Uterus (tissue), 3 donors: ENCODE measurements at regions not wholly inside any gene's neighbourhood (a gene's known extent, or its start where the extent isn't known, plus 50 kb on each side); places are given as distances from the start of the nearest gene placed in this dataset.
"Not testable (repeated sequence)": the region's sequence is repeated elsewhere in the genome, so short reads cannot be mapped to it uniquely, and the experiment has no call there.

Source experiments
- DNase-seq, 2 donors: peaks; one replicate each; pipeline ENCODE4 v3.0.0-alpha.2; 2019 to 2020
- H3K27ac ChIP-seq, 2 donors: fragments of 200-600 bp; sonication (generic); 1 replicate in 1 of 2; 2 replicates in 1 of 2; pipeline ENCODE4 v1.5.1; 2016 to 2018
- H3K27me3 ChIP-seq, 2 donors: fragments of 200-600 bp; sonication (generic); one replicate each; pipeline ENCODE4 v1.5.1; 2018 to 2019; ENCODE audit warnings: control low read depth in 1 of 2
- H3K36me3 ChIP-seq, 2 donors: fragments of 200-600 bp; sonication (generic); one replicate each; pipeline ENCODE4 v1.5.1; 2019; ENCODE audit warnings: control low read depth in 1 of 2
- H3K4me1 ChIP-seq, 2 donors: fragments of 200-600 bp; sonication (generic); one replicate each; pipeline ENCODE4 v1.5.1; 2018 to 2019; ENCODE audit warnings: control low read depth in 1 of 2
- H3K4me3 ChIP-seq, 2 donors: fragments of 200-600 bp; sonication (generic); 1 replicate in 1 of 2; 2 replicates in 1 of 2; pipeline ENCODE4 v1.5.1; 2018 to 2019; ENCODE audit warnings: mild to moderate bottlenecking in 1 of 2
- H3K9me3 ChIP-seq, 2 donors: fragments of 200-600 bp; sonication (generic); one replicate each; pipeline ENCODE4 v1.5.1; 2019; ENCODE audit warnings: control low read depth in 1 of 2
- CTCF ChIP-seq, 4 experiments: fragments of 200-600 bp in 2 of 4; fragments of 450-650 bp in 2 of 4; sonication (generic) in 2 of 4; IDR thresholded peaks; one replicate each; pipeline ENCODE4 v1.5.1; 2016 to 2019; ENCODE audit warnings: antibody characterized with exemption in 4 of 4, mild to moderate bottlenecking in 2 of 4, moderate library complexity in 1 of 4
- POLR2A ChIP-seq, 2 donors: fragments of 450-650 bp; IDR thresholded peaks; one replicate each; pipeline ENCODE4 v1.6.1; 2016; ENCODE audit warnings: antibody characterized with exemption in 2 of 2, mild to moderate bottlenecking in 1 of 2, moderate library complexity in 1 of 2
- intact Hi-C: fragments of 100-400 bp; cut with DNase I; formaldehyde crosslinking; loops from one replicate; pipeline ENCODE4 v1.15.1; 2023; ENCODE audit warnings: low total_unique reads
- donor health status: DM: yes; HTN: yes; CAD: no.

DNA sequence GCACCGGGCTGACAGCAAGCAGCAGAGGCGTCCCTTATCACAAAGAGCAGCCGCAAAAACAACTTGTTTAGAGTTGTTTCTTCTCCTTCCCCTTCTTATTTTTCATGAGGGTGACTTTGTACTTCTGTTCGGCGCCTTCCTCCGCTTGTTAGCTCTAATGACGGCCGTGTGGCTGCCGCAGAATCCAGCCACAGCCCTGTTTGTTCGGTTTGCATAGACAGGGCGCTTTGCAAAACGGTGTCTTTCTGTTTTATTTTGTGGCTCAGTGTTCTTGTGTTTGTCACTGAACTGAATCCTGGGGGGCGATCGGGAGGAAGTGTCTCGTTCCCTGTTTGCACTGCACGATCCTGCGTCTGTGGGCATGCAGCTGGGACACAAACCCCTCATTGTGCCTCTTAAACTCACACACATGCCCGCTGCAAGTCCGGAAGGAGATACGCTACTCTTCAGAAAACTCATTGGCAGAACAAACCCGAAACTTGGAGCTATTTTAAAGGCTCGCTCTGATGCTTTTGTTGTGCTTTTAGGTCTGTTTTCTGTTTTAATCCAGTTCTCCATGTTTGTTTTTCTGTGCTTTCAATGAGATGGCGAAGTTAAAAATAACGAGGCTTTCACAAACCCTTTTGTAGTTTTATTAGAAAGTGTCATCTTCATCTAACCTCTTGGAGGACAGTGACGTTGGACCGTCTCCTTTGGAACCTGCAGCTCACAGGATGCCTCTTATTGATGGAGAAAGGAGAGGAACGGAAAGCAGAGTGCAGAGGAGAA, 213.9 kb downstream of the IRX2 start:
- intact Hi-C loops = no loop called here
- Histone ChIP-seq H3K27ac (no peak overlapping the region), H3K4me1 (no peaks in the 10 kb centered on the region), H3K36me3 (no peaks in the 10 kb centered on the region), H3K9me3 (no peaks in the 10 kb centered on the region), H3K27me3 (no peaks in the 10 kb centered on the region), H3K4me3 (no peak overlapping the region)
- TF ChIP-seq CTCF (IDR thresholded peaks at IDR 0.05) (no peak), POLR2A (IDR thresholded peaks at IDR 0.05) (no peak)
- no peak for DNase-seq

DNA sequence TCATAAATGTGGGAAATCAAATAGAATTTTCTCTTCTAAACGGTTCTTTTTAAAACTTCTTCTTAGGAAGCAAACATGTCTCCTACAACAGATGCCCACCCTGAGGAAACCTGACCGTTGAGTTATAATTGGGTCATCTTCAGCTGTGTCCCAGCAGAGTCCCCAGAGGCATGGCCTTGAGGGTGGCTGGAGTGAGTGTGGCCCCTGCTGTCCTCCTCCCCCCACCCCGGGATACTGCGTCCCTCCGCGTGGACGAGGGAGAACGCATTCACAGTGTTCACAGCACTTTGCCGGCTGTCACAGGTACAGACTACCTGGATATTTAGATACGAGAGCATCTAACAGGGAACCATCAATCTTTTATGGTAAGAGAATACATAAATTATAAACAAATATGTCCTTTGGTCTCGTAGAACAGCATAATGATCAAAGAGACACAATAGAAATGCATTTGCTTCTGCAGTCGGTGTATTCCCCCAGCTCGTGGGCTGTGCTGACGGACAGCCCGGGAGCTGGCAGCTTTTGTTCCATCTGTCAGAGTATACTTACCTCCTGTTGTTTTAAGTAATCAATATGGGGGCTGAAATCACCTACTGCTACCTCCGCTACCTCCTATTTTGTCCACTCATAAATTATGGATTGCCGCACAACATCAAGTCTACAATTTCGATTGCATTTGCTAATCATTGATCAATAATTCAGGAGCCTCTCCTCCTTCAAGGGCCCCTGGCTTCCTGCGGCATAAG, 214.7 kb downstream of the IRX2 start:
- Histone ChIP-seq H3K27ac (no peak overlapping the region), H3K36me3 (no peaks in the 10 kb centered on the region), H3K9me3 (no peaks in the 10 kb centered on the region), H3K27me3 (no peaks in the 10 kb centered on the region), H3K4me1 (no peaks in the 10 kb centered on the region), H3K4me3 (no peak overlapping the region)
- intact Hi-C loops = no loop called here
- TF ChIP-seq CTCF (IDR thresholded peaks at IDR 0.05) (no peak), POLR2A (IDR thresholded peaks at IDR 0.05) (no peak)
- no peak for DNase-seq

- Histone ChIP-seq H3K9me3 (no peaks in the 10 kb centered on the region), H3K4me3 (no peak overlapping the region), H3K36me3 (no peaks in the 10 kb centered on the region), H3K4me1 (no peaks in the 10 kb centered on the region), H3K27me3 (no peaks in the 10 kb centered on the region), H3K27ac (no peak overlapping the region)
- DNase-seq = no peak
- TF ChIP-seq POLR2A (IDR thresholded peaks at IDR 0.05) (no peak), CTCF (IDR thresholded peaks at IDR 0.05) (no peak)
- intact Hi-C loops = no loop called here
Observed at GRCh38 chr5:2534970-2535369, 216.5 kb downstream of the IRX2 start.

GRCh38 chr5:2534251-2534650, 217.2 kb downstream of the IRX2 start:
- TF ChIP-seq CTCF (IDR thresholded peaks at IDR 0.05) (no peak), POLR2A (IDR thresholded peaks at IDR 0.05) (no peak)
- intact Hi-C loops = no loop called here
- no peak overlapping the region for H3K27ac ChIP-seq
- no peaks in the 10 kb centered on the region for H3K27me3 ChIP-seq
- no peaks in the 10 kb centered on the region for H3K9me3 ChIP-seq
- DNase-seq = no peak
- H3K36me3 ChIP-seq = no peaks in the 10 kb centered on the region
- no peak overlapping the region for H3K4me3 ChIP-seq
- no peaks in the 10 kb centered on the region for H3K4me1 ChIP-seq

- H3K27me3 ChIP-seq, DNase-seq, intact Hi-C loops, H3K4me3 ChIP-seq, H3K9me3 ChIP-seq, H3K27ac ChIP-seq, H3K36me3 ChIP-seq, H3K4me1 ChIP-seq: not testable (repeated sequence)
Observed at GRCh38 chr5:2533848-2534247, 217.6 kb downstream of the IRX2 start.
